Mesothelial cell of epicardium (in vitro differentiated cells): ENCODE measurements at regions not wholly inside any gene's neighbourhood (a gene's known extent, or its start where the extent isn't known, plus 50 kb on each side); places are given as distances from the start of the nearest gene placed in this dataset.

Source experiments
- DNase-seq, 2 experiments: peaks; one replicate each; pipeline ENCODE4 v3.0.0; 2021; ENCODE audit warnings: low spot score in 2 of 2; ENCODE audit not compliant: unreplicated experiment in 2 of 2
- H3K27ac Mint-ChIP-seq: 2 replicates; pipeline ENCODE4 v1.8.0; 2021; ENCODE audit warnings: mixed read lengths
- H3K27me3 Mint-ChIP-seq: 2 replicates; pipeline ENCODE4 v1.8.0; 2021; ENCODE audit warnings: low read depth, mixed read lengths
- H3K36me3 Mint-ChIP-seq: 2 replicates; pipeline ENCODE4 v1.8.0; 2021; ENCODE audit warnings: mixed read lengths
- H3K4me1 Mint-ChIP-seq: 2 replicates; pipeline ENCODE4 v1.8.0; 2021; ENCODE audit warnings: mixed read lengths
- H3K4me3 Mint-ChIP-seq: 2 replicates; pipeline ENCODE4 v1.8.0; 2021; ENCODE audit warnings: mild to moderate bottlenecking, moderate library complexity, mixed read lengths
- H3K9me3 Mint-ChIP-seq: 2 replicates; pipeline ENCODE4 v1.8.0; 2021; ENCODE audit warnings: mixed read lengths
- CTCF ChIP-seq: fragments of 200-600 bp; sonication (generic); IDR thresholded peaks from one replicate; pipeline ENCODE4 v1.5.0; 2021; ENCODE audit warnings: antibody characterized with exemption; ENCODE audit not compliant: unreplicated experiment

- Mint-ChIP-seq H3K36me3 (no peaks in the 10 kb centered on the region), H3K9me3 (no peaks in the 10 kb centered on the region), H3K27me3 (no peaks in the 10 kb centered on the region), H3K4me3 (no peak overlapping the region), H3K27ac (peak overlapping the region; percentile 39), H3K4me1 (peaks cover 36% of the 10 kb centered on the region)
- TF ChIP-seq CTCF = no peak
- DNase-seq = no peak
Observed at GRCh38 chr4:137668885-137669545, 136.7 kb upstream of the PCDH18 start.

DNA sequence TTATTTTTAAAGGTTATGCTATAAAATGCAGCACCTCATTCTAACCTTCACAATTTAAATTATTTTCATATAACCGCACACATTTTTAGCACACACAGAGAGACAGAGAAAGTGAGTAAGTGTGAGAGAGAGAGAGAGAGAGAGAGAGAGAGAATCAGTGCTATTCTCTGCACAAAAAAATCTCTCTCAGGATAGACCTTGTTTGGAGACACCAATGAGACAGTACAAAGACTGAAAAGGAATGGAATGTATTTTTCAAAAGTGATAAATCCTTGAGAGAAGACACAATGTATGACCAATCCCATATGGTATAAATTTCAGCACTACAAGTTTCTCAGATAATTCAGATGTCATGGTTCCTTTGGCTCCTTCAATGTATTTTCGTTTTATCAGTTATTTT is 132.1 kb upstream of the PCDH18 start:
- H3K27ac Mint-ChIP-seq = peak overlapping the region; percentile 86

GRCh38 chr4:137664046-137664387 is 131.7 kb upstream of the PCDH18 start:
- no peak for TF ChIP-seq CTCF
- H3K4me3 Mint-ChIP-seq = no peak overlapping the region
- H3K27me3 Mint-ChIP-seq = no peaks in the 10 kb centered on the region
- no peaks in the 10 kb centered on the region for H3K36me3 Mint-ChIP-seq
- no peak for DNase-seq
- peak overlapping the region; percentile 86 for H3K27ac Mint-ChIP-seq
- peaks cover 5% of the 10 kb centered on the region for H3K9me3 Mint-ChIP-seq
- peaks cover 47% of the 10 kb centered on the region for H3K4me1 Mint-ChIP-seq

More for the DNA sequence above, 132.1 kb upstream of the PCDH18 start:
- H3K36me3 Mint-ChIP-seq = no peaks in the 10 kb centered on the region
- H3K27me3 Mint-ChIP-seq = no peaks in the 10 kb centered on the region
- H3K4me1 Mint-ChIP-seq = peaks cover 44% of the 10 kb centered on the region
- peaks cover 5% of the 10 kb centered on the region for H3K9me3 Mint-ChIP-seq
- no peak for DNase-seq
- H3K4me3 Mint-ChIP-seq = no peak overlapping the region
- TF ChIP-seq CTCF = no peak

GRCh38 chr4:137663251-137664045 is 131.2 kb upstream of the PCDH18 start:
- H3K27ac Mint-ChIP-seq = peak overlapping the region; percentile 86
- no peaks in the 10 kb centered on the region for H3K36me3 Mint-ChIP-seq
- H3K27me3 Mint-ChIP-seq = no peaks in the 10 kb centered on the region
- no peak for DNase-seq
- TF ChIP-seq CTCF = no peak
- H3K4me3 Mint-ChIP-seq = no peak overlapping the region
- H3K4me1 Mint-ChIP-seq = peaks cover 47% of the 10 kb centered on the region
- peaks cover 5% of the 10 kb centered on the region for H3K9me3 Mint-ChIP-seq

DNA sequence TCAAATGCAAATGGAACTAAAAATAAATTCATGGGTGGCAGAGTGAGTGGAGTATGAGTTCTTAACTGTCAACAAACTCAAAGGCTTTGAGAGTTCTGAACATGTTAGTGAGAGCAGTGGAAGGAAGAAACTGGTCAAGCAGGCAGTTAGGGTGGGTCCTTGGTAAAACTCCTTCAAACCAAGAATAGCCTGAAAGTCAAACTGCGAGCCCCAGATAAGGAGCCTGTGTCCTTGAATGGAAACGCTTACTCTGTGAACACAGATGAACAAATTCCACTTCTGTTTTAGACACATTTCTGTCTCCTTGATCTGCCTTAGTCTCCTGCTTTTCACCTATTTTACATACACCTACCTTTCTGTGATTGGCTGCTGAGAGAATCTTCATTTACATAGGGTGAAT is 129.4 kb upstream of the PCDH18 start:
- Mint-ChIP-seq H3K4me1 (peaks cover 51% of the 10 kb centered on the region), H3K27me3 (no peaks in the 10 kb centered on the region), H3K36me3 (no peaks in the 10 kb centered on the region), H3K27ac (peak overlapping the region; percentile 35), H3K9me3 (peaks cover 5% of the 10 kb centered on the region), H3K4me3 (no peak overlapping the region)
- TF ChIP-seq CTCF = no peak
- no peak for DNase-seq
